GM19099 (cell line): ENCODE measurements at regions not wholly inside any gene's neighbourhood (a gene's known extent, or its start where the extent isn't known, plus 50 kb on each side); places are given as distances from the start of the nearest gene placed in this dataset.

ENCODE experiments used
- POLR2A ChIP-seq: IDR thresholded peaks from 3 replicates; pipeline ENCODE4 v1.6.1; 2011; ENCODE audit warnings: low read depth; ENCODE audit not compliant: insufficient read length; ENCODE audit errors: extremely low read depth

DNA sequence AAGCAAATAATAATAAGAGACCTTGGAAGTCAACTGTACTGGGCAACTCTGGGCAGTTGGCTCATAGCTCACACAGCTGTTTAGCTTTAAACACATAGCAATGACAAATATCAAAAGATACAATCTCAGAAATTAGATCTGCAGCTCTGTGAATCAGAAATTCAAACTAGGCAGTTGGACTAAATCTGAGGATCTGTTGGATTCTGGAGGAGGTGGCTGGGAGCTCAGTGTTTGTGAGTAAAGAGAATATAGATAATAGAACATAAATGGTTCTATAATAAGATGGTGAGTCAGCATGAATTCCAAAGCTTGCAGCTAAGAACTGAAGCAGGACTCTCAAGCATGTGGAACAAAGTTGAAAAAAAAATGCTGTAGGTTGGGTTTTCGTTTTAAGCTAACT lies 1949.4 kb upstream of the SEL1L start:
- no peak for TF ChIP-seq POLR2A

DNA sequence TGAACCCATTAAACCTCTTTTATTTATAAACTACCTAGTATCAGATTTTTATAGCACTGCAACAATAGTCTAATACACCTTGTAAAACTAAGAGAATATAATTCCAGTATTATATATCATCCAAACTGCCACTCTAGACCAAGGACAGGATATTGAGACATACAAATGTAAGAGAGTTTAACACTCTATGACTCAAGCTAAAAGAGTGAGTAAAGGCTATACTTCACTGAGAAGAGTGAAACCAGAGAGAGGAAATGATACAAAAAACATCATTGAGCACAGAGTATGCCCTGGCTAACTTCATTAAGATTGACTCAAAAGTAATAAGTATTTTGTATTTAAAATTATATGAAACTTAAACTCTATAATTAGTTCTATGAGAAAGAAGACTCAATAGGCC lies 1951.9 kb upstream of the SEL1L start:
- no peak for TF ChIP-seq POLR2A

DNA sequence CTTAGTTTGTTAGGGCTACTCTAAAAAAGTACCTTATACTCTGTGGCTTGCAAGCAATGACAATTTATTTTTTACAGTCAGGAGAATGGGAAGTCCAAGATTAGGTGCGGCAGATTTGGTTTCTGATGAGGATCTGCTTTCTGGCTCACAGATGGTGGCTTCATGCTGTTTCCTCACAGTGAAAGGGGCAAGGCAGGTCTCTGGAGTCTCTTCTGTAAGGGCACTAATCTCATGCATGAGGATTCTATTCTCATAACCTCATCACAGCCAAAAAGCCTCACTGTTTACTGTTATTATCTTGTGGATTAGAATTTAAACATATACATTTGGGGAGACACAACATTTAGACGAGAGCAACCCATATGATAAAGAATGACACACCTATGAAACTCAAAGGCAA lies 1957.4 kb upstream of the SEL1L start:
- TF ChIP-seq POLR2A, result no peak

DNA sequence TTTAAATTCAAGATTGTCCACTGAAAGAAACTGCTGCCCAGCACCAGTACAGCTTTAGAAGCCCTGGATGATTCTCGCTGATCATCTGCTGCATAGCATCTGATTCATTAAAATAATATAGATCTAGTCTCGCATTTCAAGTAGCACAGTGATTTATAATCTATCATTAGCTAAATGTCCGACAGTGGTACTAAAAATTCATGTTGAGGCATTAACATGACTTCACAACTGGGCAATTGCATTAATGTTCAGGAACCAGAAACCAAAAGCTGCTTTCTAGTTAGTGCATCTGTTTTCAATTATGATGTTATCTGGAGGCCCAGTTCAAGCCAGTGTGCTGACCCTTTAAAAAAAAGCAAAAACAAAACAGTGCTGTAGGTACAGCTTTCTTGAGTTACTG lies 1987.2 kb upstream of the SEL1L start:
- TF ChIP-seq POLR2A, result no peak

DNA sequence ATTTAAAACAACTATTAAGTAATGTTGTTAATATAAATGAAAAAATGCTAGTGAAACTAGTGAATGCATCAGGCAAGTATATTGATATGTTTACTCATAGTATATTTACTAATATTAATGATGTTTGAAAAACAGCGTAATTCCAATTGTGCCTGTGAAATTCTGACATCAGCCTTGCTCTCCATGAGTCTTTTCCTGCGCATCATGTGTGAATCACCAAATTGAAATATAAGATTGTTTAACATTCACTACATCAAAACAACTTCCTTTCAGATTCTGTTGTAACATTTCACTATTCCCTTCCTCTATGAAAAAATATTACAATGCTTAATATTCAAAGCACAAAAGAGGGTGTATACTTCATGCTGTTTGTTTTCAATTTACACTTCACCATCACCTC lies 1995.9 kb upstream of the SEL1L start:
- TF ChIP-seq POLR2A, result no peak

DNA sequence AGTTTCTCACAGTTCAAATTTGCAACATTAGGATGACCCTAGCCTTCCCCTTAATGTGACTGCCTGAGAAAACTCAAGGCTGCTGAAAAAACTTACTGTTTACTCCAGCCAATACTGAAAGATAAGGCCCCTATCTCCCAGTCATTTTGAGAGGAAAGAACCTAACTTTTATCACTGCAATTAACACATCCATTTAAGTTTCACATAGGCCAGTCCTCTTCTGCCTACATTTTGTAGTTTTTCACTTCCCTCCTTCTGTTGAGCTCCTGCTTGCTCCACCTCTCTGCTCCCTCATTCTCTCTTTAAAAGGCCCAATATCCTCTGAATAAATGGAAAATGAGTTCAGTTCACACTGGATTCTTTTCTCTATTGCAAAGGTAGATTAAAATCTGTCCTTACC lies 1996.2 kb upstream of the FLRT2 start:
- no peak for TF ChIP-seq POLR2A

DNA sequence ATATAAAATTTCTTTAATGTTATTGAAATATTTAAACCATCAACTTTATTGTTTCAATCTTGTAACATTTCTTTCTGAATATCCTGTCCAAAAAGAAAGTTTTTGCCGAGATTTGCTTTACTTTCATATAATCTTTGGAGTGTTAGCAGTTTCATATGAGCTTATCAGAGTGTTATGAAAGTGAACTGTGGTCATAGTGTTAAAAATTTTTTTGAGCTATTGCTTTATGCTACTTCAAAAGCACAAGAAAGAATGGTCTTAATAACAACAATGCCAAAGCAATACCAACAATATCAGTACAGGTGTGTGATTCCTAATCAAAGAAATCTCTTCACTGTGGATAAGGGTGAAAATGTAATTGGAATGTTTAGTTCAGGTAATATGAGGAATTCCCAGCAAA lies 1994.9 kb upstream of the FLRT2 start:
- no peak for TF ChIP-seq POLR2A

DNA sequence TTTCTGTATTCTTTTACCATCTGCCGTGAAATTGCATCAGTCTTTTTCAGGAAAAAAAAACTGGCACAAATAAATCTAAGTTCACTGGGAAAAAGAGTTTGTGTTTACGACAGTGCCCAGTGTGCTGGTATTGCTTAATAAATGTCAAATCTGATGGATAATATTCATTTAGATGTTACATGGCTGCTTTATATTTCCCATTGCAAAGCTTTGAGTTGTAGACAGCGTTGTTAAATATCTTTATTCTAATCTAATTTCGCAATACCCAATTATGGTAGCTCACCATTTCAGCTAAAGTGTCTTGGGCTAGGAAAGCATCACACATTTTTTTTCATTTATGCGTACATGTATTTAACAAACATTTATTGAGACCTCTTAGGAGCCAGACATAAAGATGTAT lies 1994.5 kb upstream of the FLRT2 start:
- no peak for TF ChIP-seq POLR2A

DNA sequence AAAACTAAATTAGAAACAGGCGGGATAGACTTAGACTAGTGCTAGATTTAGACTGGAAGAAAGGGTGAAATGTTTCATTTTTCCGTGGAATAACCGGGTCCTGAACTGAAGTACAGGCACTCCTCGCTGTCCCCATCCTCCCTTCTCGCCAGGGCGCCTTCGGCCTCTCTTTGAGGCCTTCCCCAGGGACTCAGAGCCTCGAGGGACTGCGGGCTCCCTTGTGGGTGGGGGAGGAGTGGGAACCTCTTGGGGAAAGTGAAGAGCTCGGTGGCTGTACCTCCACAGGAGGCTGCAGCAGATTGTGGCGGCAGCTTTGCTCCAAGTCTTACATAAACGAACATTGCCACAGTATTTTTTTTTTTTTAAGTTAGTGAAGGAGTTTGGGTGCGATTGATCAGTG lies 1988.8 kb upstream of the FLRT2 start:
- no peak for TF ChIP-seq POLR2A

DNA sequence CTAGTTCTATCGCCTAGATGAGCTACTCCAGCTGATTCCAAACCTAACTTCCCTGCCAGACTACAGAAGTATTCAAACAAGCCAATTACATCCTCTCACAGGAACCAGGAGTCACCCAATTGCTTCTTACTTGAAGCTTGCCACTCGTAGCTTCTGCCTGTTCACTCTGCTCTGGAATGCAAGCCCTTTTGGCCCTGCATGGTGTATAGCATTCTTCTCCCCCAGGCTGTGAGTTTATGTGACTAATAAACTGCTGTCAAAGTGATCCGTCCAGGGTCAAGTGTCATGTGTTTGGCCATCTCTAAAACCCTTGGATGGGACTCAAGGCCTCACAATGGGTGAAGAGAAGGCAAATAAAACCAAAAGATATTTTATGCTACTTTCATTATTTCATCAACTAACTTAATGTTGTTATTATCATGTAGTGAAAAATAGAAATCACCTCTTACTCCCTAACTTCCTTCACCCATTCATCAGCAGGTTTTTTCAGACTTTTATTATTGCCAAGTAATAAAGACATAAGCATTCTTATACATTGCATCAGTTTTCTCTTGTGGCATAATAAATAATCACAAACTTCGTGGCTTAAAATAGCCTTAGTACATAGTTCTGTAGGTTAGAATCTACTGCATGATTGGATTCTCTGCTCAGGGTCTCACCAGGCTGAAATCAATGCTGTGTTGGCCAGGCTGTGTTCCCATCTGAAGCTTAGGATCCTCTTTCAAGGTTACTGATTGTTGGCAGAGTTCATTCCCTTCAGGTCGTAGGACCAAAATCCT lies 1981.7 kb upstream of the FLRT2 start:
- no peak for TF ChIP-seq POLR2A

DNA sequence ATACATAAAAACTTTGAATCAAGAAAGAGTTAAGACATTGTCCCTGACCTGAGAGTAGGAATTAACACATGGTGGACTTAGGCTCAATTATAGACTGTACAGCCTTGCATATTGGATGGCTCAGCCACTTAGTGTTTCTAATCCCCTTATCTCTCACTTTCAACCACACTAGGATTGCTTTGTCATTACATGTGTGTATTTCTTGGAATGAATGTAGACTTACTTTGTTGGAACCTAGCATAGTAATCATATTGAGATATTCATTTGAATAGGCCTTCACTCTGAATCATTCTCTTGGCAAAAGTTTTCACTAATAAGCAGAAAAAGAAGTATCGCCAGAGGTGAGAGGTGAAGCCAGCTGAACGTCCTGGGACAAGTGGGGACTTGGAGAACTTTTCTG lies 1973.9 kb upstream of the FLRT2 start:
- TF ChIP-seq POLR2A, result no peak

DNA sequence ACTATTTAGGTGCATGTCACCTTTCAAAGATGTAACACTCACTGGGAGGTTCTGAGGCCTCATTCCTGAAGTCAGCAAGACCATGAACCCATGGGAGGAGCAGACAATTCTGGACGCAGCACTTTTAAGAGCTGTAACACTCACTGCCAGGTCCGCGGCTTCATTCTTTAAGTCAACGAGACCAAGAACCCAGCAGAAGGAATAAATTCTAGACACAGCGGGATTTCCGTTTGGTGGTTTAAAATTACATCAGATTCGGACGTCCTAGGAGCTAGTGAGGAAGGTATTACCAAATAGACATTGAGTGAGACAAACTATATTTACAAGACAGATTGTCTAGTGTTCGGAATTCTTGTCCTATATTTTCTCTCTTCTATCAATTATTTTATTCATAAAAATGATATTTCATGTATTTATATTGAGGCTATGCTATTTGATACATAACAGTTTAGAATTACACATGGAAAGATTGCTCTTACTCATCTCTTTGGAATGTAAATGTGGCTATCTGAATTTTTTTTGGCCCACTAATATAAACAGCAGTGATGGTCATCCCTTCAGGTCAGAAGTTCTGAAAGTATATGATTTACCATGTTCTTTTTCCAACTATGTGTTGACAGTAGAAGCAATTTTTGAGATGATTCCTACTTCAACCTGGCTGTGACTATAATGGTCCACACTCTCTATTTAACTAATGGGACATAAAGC lies 1973.0 kb upstream of the FLRT2 start:
- TF ChIP-seq POLR2A, result no peak

DNA sequence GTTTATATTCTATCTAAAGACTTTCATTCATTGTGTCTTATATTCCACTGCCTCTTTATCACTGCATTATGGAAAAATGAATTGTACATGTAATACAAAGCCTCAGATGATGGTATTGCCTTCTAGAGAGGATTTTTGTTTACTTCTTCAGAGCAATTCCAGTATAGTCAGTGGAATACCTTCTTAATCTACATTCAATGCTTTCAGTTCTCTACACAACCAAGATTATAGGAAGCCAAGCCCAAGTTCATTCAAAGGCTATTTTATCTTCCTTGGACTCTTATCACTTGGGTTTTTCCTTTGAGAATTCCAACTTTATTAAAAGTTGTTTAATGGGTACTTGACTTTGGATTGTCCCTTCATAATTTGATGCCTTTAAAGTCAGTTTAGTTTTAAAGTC lies 1971.0 kb upstream of the FLRT2 start:
- no peak for TF ChIP-seq POLR2A

DNA sequence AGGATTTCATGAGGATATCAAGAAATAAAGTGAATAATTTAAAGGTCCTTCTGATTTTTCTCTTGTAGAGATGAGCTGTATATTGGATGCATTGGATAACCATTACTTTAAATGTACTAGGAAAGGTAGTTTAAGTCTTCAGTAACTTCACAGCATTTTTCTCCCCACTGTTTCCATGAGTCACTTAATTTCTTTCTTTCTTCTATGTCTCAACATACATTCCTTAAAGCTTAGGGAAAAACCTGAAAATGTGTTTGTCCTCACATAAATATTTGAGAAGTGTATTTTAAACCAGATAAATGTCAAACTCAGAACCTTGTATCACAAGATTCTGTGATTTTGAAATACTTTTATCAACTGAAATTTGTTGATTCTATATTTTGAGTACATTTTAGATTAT lies 1970.2 kb upstream of the FLRT2 start:
- no peak for TF ChIP-seq POLR2A

DNA sequence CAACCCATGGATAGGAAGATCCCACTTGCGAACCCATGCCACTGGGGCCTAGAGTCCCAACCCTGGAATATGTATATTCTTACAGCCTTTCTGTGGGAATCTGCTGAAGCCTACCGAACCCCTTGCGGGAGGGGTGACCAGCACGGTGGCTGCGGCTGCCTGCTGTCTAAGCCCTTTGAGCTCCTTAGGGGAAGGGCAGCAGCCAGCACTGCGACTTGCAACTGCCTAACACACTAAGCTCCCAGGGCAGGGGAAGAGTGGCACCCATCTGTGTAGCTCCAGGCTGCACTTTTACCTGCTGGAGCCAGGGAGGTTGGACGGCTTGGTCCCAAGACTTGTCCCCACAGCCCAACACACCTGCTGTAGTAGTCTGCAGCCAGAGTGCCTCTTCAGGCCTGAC lies 1968.7 kb upstream of the FLRT2 start:
- TF ChIP-seq POLR2A, result no peak

DNA sequence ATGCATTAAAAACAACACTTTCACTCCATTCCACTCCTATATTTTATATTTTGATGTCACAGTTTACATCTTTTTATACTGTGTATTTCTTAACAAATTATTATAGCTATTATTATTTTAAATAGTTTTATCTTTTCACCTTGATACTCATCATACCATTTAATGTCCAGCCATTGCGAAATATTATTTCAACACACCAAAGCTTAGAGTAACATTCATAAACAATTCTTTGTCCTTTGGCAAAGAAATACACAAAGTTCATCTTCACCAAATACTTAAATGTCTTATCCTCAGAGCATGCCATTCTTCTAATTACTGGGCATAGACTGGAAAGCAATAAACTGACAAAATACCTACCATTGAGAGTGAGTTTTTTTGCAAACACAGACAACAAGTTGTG lies 1963.4 kb upstream of the FLRT2 start:
- no peak for TF ChIP-seq POLR2A
